NCI-H1930 (cell line): ENCODE measurements at regions not wholly inside any gene's neighbourhood (a gene's known extent, or its start where the extent isn't known, plus 50 kb on each side); places are given as distances from the start of the nearest gene placed in this dataset.
"Not testable (repeated sequence)": the region's sequence is repeated elsewhere in the genome, so short reads cannot be mapped to it uniquely, and the experiment has no call there.

Experiments
- DNase-seq, 2 experiments: peaks; one replicate each; lab custom pipeline; 2025; lab: John Stamatoyannopoulos, UW

DNA sequence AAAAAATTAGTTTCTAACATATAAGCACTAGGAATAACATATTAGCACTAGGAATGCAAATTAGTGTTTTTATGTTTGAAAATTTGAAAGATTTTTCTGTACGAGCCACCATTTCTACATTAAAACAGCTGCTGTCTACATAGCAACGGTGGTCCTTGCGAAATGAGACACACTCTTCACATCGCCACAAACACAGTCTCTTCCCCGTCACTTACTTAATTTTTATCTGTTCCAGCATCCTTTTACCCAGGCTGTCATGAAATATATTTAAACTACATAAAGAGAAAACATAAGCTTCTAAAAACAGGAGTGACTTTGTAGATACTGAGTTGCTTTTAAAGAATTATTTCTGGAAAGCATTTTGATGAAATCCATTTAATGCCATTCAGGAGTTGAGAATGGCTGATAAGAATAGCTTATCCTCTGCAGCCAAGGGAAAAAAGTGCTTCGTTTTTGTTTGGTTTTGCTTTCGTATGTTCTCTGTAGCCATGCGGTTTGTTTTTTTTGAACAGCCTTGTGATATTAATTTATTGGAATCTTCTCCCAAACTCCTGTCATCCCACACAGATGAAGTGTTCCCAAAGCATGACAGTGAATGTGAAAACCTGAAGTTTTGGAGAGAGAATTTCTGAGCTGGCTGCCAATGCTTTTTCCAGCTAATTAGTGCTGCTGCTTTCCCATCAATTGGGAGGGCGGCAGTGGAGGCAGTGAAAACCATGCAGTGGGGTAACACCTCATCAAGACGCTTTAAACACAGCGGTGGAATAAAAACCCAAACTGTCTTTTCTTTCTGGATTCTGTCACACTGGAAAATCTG, 603.7 kb upstream of the ADARB2 start:
- DNase-seq = no peak

DNA sequence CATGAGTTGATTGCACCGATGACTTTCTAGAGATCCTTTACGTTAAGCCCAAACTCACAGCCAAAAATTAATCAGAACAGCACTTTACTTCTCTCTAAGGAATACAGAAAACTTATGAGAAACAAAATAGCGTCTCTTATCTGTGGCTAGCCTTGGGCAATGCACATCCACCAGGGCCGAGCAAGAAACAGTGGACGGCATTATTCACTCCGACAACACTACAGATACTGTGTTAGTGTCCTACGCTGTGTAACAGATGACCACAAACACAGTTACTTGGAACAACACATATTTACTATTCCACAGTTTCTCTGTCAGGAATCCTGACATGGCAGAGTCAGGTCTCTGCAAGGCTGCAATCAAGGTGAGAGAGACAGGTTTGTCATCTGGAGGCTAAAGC, 598.3 kb upstream of the ADARB2 start:
- no peak for DNase-seq

DNA sequence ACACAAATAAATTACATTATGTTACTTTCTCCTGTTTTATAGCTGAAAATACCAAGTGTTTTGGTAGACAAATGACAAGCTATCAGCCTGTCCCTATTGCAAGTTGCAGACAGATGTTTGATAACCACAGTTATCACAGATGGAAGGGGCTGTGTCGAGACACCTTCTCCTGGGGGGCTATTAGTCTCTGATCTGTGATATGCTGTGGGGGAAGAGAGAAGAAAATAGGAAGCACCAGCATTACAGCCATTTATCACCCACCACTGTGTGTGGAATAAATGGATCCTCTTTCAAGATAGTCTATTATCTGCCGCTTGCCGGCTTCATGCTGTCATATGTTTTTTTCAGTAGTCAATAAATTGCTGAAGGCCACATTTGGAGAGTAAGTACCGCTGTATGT, 597.2 kb upstream of the ADARB2 start:
- no peak for DNase-seq

DNA sequence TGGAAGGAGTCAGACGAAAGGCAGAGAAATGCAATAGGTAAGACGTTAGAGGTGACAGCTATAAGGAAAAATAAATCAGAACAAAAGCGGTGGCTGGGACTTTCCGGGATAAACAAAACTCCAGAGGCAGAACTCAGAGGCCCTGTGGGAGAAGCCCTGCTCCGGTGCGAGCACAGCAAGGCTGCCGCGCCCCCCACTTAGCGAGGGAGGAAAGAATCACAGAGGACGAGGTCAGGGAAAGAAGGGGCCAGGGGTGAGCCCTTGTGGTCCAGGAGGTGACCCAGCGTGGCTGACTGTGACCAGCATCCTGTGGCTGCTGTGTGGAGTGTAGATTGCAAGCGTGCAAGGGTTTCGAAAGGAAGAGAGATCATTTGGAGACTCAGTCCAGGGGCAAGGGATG, 591.8 kb upstream of the ADARB2 start:
- DNase-seq = no peak

DNA sequence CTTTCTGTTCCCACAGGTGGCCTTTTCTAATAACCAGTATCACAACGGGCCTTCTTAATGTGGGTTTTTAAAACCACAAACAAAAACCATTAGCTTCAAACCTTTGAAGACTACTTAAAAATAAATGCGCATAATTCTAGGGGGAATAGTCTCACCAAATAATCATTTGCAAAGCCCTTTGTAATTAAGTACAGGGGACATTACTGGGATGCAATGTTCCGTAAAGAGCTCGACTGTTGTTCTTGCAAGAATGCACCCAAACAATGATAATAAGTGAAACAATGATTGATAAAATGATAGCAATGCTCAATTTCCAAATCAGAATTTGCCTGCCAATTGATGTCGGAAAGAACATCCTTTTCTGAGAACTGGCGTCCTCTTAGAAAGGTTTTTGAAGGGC, 589.1 kb upstream of the ADARB2 start:
- DNase-seq = no peak

DNA sequence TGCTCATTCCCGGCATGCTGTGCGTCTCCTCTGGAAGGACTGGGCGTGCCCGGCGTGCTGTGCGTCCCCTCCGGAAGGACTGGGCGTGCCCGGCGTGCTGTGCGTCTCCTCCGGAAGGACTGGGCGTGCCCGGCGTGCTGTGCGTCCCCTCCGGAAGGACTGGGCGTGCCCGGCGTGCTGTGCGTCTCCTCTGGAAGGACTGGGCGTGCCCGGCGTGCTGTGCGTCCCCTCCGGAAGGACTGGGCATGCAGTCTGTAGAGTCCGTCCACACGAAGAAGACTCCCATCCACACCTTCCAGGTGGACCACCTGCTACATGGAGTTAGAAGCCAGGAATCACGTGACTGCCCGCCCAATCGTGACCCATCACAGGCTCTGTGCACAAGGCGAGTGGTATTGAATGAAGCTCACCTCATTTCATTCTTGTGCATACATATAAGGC, 577.7 kb upstream of the ADARB2 start:
- DNase-seq = not testable (repeated sequence)

DNA sequence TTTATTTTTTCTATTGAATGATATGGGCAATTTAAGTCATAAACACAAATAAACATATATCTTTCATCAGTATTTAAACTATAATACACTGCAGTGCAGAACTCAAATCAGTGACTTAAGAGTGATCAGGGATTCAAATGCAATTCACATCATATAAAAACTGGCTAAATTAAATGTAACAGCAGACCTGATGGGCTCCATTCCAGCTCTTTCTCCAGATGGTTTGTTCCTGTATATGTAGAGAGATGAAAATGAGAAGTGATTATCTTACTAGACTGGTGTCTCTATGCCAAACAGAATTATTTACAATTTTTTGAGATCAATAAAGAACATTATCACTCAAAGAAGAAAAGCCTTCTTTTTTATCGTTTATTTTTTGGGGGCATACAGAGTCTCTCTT, 568.8 kb upstream of the ADARB2 start:
- DNase-seq = no peak

DNA sequence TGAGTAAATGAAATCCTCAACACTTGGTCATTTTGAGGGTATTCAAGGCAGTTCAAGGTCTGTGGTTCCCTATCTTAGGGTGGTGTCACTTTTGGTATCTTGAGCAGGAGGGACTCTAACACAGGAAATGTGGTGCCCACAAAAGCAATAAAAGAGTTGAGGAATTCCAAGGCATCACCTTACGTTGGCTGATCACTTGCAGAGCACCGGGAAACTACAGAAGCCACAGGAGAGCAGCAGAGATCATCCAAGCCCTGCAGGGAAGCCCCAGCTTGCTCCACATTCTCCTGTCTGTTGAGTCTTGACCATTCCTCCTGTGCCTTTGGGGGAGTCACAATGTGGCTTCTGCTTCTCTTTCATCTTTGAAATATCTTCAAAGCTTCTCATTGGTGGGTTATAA, 565.8 kb upstream of the ADARB2 start:
- no peak for DNase-seq

DNA sequence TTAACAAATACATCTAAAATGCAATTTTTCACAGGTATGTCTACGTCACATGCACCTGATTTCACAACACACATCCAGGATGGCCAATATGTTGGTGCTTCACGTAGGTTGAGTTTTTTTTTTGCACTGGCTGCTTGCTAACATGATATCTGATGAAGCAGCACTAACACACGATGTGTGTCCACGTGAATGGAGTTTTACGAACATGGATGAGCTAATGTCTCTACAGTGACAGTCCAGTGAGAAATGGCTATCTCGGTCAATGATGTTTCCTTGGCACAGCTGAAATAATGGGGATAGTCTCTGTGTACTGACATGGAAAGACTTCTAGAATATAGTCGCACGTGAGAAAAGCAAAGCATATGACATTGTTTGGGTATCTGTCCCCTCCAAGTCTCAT, 563.9 kb upstream of the ADARB2 start:
- DNase-seq = no peak

DNA sequence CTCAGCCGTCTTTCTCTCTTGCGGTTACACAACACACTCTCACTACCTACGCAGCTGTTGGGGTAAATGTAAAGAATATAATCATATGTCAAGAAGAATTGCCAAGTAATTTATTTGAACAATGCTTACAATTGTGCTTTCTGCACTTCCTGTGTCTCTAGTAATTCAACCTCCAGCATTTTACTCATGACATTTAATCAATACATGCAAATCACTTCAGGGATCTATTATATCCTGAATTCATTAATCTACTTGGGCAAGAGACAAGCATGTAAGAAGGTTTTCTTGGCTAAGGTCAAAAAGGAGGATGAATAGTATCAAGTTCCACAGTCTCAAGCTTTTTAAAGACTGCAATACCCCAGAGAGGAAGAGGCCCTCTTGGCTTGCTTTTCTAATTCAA, 562.9 kb upstream of the ADARB2 start:
- no peak for DNase-seq

DNA sequence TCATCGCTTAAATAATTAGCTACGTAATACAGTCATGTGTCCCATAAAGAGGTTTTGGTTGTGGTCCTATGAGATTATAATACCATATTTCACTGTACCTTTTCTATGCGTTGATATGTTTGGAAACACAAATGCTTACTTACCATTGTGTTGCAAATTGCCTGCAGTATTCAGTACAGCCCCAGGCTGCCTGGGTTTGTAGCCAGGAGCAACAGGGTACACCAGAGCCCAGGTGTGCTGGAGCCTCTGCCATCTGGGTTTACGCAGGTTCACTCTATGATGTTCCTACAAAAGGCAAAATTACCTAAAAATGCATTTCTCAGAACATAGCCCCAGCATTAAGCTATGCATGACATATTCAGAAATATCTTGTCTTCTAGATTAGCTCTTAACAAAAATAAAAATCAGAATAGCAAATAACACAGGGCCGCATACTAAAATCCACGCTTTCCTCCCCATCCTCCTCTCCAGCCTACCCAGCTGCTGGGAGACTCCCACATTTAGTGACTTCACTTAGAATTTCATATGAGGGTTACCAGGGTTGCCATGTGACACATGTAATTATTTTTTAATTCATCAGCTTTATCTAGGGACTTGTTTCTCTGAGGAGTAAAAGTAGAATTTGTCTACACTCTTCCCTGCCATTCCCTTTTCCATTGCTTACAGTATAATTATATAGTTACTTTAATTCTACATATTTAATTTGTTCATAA, 559.0 kb upstream of the ADARB2 start:
- no peak for DNase-seq

DNA sequence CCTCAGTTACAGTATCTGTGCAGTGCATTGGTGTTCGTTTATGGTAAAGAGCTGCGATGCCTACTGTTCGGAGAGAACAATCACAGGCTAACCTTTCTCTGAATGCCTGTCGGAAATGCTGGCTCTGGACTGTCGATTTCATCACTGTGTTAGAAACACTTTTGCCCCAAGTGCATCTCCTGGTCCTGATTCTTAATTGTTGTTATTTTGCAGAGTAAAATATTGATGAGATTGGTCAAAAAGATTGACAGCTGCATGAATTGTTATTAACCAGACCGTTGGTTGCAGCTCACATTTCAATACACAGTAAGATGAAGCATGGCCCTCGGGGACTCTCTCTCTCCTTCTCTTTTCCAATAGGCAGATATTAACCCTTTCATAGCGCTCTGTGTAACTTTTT, 557.4 kb upstream of the ADARB2 start:
- DNase-seq = no peak

DNA sequence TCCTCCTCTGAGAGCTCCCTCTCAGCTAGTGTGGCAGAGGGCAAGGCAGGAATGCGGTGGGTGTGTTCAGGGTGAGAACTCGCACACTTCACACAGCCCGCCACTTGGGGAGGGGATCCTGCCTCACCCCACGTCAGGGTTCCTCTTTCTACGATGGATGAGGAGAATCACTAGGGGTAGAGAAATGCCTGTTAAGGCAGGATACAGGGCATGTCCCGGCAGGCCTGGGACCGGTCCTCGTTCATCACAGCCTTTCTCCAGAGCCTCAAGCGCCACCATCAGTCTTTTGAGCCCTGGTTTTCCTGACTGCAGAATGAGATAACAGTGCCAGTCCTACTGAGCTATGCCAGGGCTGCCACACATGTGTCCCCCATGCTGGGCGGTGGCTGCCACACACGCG, 546.7 kb upstream of the ADARB2 start:
- DNase-seq = no peak

DNA sequence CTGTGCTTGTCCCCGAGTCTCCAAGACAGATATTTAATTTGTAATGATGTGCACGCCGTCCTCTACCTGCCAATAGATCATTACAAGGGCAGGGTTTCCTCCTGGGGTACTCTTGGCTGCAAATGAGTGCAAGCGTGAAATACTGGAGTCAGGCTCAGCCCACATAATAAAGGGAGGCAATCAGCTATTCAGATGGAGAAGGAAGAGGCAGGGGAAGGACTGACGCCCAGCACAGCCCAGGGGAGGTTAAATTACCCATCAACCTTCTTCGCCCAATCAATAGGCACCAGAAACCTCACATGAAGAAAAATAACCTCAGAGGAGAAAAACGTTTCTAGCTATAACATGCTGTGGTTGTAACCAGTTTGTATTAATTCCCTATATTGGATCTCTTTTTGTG, 544.9 kb upstream of the ADARB2 start:
- no peak for DNase-seq

DNA sequence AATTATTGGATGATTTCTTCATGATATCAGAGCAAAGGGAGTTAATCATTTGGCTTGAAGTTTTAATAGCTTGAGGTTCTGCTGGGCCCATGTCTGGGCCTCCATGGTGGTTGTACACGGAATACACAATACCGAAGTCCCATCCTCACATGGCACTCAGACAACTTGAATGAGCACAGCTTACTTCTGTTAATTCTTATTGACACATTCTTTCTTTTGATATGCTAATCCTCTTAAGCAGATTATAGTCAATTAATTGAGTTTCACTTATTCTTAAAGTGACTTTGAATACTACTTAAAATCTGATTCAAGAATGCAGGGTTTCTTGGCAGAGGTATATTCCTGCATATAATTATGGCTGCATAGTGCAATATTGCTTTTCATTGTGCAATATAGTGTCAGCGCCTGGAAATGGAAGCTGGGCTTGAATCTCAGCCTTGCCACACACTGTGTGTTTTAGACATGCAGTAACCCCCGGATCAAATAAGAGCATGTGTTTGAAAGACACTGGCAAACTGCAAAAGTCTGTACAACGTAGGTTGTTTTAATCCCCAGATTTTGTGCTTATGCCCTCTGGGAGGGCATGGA, 543.5 kb upstream of the ADARB2 start:
- no peak for DNase-seq

DNA sequence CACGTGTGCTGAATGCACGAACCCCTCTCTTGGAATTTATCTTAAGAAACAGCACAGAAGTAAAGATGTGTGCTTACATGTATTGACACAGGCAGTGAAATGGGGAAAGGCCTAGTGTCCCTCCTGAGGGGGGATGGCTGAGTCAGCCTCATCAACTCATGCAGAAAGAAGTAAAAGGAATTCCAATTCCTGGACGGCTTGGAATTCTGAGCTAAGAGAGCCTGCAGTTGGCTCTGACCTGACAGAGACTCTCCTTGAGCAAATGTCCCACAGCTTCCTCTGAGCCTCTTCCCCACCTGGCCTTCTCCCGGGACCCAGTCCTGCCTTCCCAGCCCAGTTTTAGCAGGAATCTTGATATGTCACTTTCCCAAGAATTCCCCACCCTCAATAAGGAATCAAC, 542.4 kb upstream of the ADARB2 start:
- no peak for DNase-seq

DNA sequence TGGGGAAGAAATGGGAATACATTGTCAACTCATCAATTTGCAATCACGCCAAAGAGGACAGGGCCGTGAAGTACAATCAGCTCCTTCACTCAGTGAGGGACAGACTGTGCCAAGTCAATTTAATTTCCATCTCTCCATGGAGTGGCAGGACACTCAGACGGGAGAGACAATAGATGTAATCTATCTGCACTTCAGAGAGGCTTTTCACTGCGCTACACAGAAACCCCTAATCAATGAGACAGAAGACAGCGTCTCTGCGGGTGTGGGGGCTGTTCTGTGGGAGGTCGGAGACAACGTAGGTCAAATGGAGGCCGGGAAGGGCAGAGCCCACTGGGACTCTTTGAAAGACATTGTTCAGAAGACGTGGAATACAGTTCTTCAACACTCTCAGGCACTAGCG, 541.0 kb upstream of the ADARB2 start:
- no peak for DNase-seq

DNA sequence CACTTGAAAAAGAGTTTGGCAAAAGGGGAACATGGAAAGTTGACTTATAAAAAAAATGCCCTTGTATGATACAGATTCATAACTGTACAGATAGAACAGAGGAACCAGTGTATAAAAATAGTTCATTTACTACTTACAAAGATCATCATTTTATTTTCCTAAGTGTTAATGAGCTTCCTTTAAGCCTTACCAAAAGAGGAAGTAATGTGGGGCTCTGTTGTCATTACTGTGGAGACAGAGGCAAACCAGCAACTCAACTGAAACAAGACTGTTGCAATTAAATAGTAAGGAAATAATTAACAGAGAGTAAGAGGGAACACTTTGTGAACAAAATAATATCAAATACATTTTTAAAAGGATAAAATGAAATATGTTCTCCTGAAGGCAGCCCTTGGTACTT, 526.2 kb upstream of the ADARB2 start:
- no peak for DNase-seq

DNA sequence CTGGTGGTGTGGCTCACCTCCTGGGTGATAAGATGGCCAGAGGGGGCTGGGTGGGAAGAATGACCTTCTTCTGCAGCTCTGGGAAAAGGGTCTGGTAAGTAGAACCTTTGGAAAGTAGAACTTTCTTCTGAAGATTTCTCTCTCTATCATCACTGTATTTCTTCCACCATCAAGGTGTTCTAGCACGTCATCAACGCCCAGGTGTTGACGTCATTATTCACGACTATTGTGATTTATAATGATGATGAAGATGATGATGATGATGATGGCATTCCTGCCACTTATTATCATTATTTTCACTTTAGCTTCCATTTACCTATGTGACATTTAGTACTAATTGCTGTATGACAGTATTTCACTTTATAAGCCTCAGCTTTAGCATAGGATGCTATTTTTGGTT, 525.6 kb upstream of the ADARB2 start:
- DNase-seq = no peak

DNA sequence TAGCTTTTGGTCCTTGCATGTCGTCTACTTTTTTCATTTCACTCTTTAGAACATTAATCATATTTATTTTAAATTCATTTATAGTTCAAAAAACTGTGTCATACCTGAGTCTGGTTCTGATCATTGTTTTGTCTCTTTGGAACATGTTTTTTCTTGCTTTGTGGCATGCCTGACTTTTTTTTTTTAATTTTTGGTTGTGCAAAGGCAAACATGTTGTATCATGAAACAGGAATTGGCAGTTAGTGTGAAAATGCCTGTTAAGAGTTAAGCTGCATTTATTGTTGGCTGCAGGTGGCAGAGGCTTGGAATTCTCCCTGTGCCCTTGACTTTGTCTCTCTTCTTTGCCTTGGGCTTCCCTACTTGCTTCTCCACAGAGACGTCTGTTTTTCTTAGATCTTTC, 525.0 kb upstream of the ADARB2 start:
- DNase-seq = no peak

DNA sequence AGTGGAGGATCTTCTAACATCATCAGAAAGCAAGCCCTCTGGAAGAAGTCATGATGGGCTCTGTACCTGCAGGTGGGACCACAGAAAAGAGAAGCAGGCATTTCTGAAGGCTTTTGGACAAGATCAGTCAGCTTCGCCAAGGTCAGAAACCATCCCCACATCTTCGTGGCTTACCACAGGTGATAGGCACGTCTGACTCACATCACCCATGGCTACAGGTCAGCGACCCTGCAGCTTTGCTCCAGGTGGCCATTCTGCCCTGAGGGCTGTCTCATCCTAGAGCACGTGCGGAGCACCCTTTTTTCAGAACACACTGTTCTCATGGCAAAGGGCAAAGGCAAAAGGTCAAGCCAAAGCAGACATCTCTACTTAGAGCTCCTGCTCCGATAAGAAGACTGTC, 518.9 kb upstream of the ADARB2 start:
- no peak for DNase-seq

DNA sequence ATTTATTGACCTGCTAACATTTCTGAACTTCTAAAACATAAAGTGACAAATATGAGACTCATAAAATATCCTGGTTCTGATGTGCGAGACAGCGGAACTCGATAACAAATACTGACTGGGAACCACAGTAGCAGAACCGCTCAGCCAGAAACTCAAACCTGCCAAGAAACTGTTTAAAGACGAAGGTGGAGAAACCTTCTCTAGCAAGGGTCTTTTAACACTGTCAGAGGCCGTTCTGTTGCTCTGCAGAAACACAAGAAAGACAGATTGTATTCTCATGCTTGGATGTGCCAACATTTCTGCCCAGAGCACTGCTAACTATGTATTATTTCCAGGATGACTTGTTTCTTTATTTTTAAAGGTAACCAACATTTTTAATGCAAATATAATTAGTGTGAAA, 514.8 kb upstream of the ADARB2 start:
- no peak for DNase-seq

DNA sequence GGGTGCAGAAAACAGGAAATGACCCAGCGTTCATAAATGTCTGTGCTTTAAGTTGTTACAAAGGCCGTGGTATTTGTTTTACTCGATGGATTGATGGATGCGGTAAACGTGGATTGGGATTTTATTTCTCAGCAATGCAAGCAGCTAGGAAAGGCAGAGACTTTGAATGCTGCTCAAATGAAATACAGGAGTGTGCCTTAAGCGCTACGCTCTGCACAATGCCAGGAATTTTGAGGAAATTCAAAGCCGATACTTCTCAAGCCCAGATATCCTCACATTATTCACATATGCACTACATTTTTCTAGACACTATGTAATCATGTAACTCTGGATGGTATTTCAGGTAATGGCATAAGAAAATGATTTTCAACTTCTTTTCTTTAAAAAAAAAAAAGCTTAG, 514.3 kb upstream of the ADARB2 start:
- no peak for DNase-seq
